Mesendoderm (in vitro differentiated cells): ENCODE measurements at regions not wholly inside any gene's neighbourhood (a gene's known extent, or its start where the extent isn't known, plus 50 kb on each side); places are given as distances from the start of the nearest gene placed in this dataset.
A peak's percentile ranks its signal among the peaks of the same experiment; 100 is the strongest.

Experiments used
- DNase-seq: peaks from one replicate; pipeline ENCODE4 v3.0.0; 2013
- H2AK5ac ChIP-seq: 2 replicates; pipeline ENCODE4 v1.6.1; 2013; ENCODE audit warnings: low read length, inconsistent platforms
- H2BK120ac ChIP-seq: 2 replicates; pipeline ENCODE4 v1.6.1; 2013; ENCODE audit warnings: low read depth, mild to moderate bottlenecking, low read length, moderate library complexity, mixed read lengths
- H2BK15ac ChIP-seq: replicated peaks from 2 replicates; pipeline ENCODE4 v1.6.1; 2013; ENCODE audit warnings: low read depth, mild to moderate bottlenecking, moderate library complexity
- H2BK5ac ChIP-seq: 2 replicates; pipeline ENCODE4 v1.6.1; 2013; ENCODE audit warnings: low read length, inconsistent platforms
- H3K18ac ChIP-seq: 2 replicates; pipeline ENCODE4 v1.6.1; 2013; ENCODE audit warnings: mild to moderate bottlenecking, low read length, mixed read lengths
- H3K23ac ChIP-seq: one replicate; pipeline ENCODE4 v1.6.1; 2013; ENCODE audit warnings: low read length
- H3K27ac ChIP-seq: 2 replicates; pipeline ENCODE4 v1.5.1; 2013; ENCODE audit warnings: low read depth, mild to moderate bottlenecking, inconsistent platforms, low read length, moderate library complexity
- H3K27me3 ChIP-seq: 2 replicates; pipeline ENCODE4 v1.6.1; 2013; ENCODE audit warnings: low read length, control low read depth, mild to moderate bottlenecking, inconsistent platforms; ENCODE audit not compliant: insufficient read depth, poor library complexity
- H3K36me3 ChIP-seq: 2 replicates; pipeline ENCODE4 v1.6.1; 2013; ENCODE audit warnings: low read length, inconsistent platforms; ENCODE audit not compliant: control insufficient read depth, insufficient read depth
- H3K4ac ChIP-seq: one replicate; pipeline ENCODE4 v1.6.1; 2013; ENCODE audit warnings: low read depth, mild to moderate bottlenecking, low read length, moderate library complexity
- H3K4me1 ChIP-seq: 2 replicates; pipeline ENCODE4 v1.6.1; 2013; ENCODE audit warnings: low read depth, low read length, inconsistent platforms; ENCODE audit not compliant: control insufficient read depth
- H3K4me2 ChIP-seq: 2 replicates; pipeline ENCODE4 v1.6.1; 2013; ENCODE audit warnings: low read length
- H3K4me3 ChIP-seq: 2 replicates; pipeline ENCODE4 v1.5.1; 2013; ENCODE audit warnings: mild to moderate bottlenecking, low read length
- H3K56ac ChIP-seq: one replicate; pipeline ENCODE4 v1.6.1; 2013; ENCODE audit warnings: low read length
- H3K79me1 ChIP-seq: 2 replicates; pipeline ENCODE4 v1.6.1; 2013; ENCODE audit warnings: low read length, inconsistent platforms
- H3K79me2 ChIP-seq: 2 replicates; pipeline ENCODE4 v1.6.1; 2013; ENCODE audit warnings: mild to moderate bottlenecking, low read length; ENCODE audit not compliant: control insufficient read depth, insufficient read depth
- H3K9ac ChIP-seq: 2 replicates; pipeline ENCODE4 v1.6.1; 2013; ENCODE audit warnings: low read length, inconsistent platforms
- H4K5ac ChIP-seq: one replicate; pipeline ENCODE4 v1.6.1; 2013; ENCODE audit warnings: low read length
- H4K8ac ChIP-seq: one replicate; pipeline ENCODE4 v1.6.1; 2013; ENCODE audit warnings: low read depth, mild to moderate bottlenecking, control low read depth, low read length, moderate library complexity
- WGBS: extraction: QIAGEN DNeasy Blood & Tissue Kit; methylation state at CpG from one replicate; pipeline ENCODE4 v1.1.7; 2013; ENCODE audit warnings: low lambda C conversion rate, missing lambda C conversion rate; ENCODE audit not compliant: insufficient coverage; ENCODE audit errors: extremely low coverage; 5-methylcytosine and 5-hydroxymethylcytosine counted together

DNA sequence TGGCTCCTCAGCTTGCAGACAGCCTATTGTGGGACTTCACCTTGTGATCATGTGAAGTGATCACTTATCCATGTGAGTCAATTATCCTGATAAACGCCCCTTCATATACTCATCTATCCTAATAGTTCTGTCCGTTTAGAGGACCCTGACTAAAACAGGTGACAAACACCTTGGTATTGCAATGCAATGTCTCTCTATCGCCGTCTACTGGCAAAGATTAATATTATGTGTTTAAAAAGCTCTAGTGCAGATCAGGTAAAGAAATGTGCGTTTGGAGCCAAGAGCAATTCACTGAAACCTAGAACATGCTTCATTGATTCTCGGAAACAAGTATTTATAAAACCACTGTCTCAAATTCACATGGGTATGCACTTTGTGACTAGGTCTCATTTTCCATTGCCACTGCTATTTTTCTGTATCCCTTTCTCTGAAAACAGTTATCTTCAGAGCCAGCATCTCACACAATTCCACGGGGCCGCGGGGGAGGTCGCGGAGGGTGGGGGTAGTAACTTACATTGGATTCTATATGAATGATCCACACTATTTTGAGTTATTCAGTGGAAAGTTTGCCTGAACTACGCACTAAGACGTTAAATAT lies 554.6 kb upstream of the NCAM2 start:
- H3K79me2 ChIP-seq = no peaks in the 10 kb centered on the region
- H3K79me1 ChIP-seq = no peaks in the 10 kb centered on the region
- no peak overlapping the region for H2AK5ac ChIP-seq
- H3K4me3 ChIP-seq = no peak overlapping the region
- H3K4ac ChIP-seq = no peak overlapping the region
- H3K23ac ChIP-seq = no peak overlapping the region
- no peak overlapping the region for H2BK120ac ChIP-seq
- H3K9ac ChIP-seq = no peak overlapping the region
- no CpG with 5 or more reads among the region's 13 CpGs for WGBS
- peak; percentile 51 for DNase-seq
- no peak overlapping the region for H3K4me2 ChIP-seq
- H2BK15ac ChIP-seq = no peak overlapping the region
- H3K4me1 ChIP-seq = no peaks in the 10 kb centered on the region
- no peak overlapping the region for H4K8ac ChIP-seq
- no peak overlapping the region for H3K56ac ChIP-seq
- no peak overlapping the region for H4K5ac ChIP-seq
- no peaks in the 10 kb centered on the region for H3K27me3 ChIP-seq
- no peak overlapping the region for H3K27ac ChIP-seq
- H3K36me3 ChIP-seq = no peaks in the 10 kb centered on the region
- no peak overlapping the region for H3K18ac ChIP-seq
- H2BK5ac ChIP-seq = no peak overlapping the region

DNA sequence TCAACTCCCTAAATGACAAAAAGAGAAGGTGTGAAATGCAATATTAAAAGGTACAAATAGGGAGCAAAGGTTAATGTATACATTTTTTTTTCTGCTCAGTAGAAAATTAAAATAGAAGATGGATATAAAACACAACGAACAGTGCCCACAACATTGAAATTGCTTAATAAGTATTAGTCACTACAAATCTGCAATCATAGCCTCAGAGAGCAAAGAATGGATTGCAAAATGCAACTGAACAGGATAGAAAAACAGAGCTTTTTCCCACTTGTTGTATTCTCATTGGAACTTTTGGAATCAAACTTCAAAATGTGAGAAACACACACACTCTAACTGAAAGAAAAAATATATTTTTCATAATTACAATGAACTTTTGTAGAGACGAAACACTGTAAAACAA lies 552.2 kb upstream of the NCAM2 start:
- H3K23ac ChIP-seq = no peak overlapping the region
- no peak overlapping the region for H2BK15ac ChIP-seq
- no peaks in the 10 kb centered on the region for H3K79me2 ChIP-seq
- no peaks in the 10 kb centered on the region for H3K27me3 ChIP-seq
- H4K8ac ChIP-seq = no peak overlapping the region
- no CpG with 5 or more reads among the region's 2 CpGs for WGBS
- H3K27ac ChIP-seq = no peak overlapping the region
- no peaks in the 10 kb centered on the region for H3K79me1 ChIP-seq
- H3K18ac ChIP-seq = no peak overlapping the region
- H4K5ac ChIP-seq = no peak overlapping the region
- H2BK120ac ChIP-seq = no peak overlapping the region
- H3K4me2 ChIP-seq = no peak overlapping the region
- no peak overlapping the region for H3K56ac ChIP-seq
- no peak overlapping the region for H3K4me3 ChIP-seq
- H3K4ac ChIP-seq = no peak overlapping the region
- no peaks in the 10 kb centered on the region for H3K4me1 ChIP-seq
- H3K36me3 ChIP-seq = no peaks in the 10 kb centered on the region
- H2AK5ac ChIP-seq = no peak overlapping the region
- no peak overlapping the region for H3K9ac ChIP-seq
- H2BK5ac ChIP-seq = no peak overlapping the region
- no peak for DNase-seq

DNA sequence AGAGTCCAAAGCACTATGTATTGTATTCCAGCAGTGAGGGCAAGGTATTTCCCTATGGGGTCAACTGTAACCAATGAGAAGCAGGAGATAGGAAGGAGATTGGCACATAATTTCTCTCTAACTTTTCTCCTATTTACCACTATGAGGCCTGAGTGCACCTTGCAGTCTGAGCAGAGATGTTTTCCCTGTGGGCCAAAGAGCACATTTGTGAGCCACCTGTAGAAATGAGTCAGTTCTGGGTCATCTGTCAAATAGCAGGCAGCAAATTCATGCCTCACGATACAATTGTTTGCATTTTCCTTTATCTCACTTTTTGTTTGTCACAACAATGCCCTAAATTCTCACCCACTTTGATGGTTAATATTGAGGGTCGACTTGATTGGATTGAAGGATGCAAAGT lies 547.2 kb upstream of the NCAM2 start:
- WGBS = no CpG with 5 or more reads among the region's 2 CpGs
- Histone ChIP-seq H3K18ac (no peak overlapping the region), H3K4me3 (no peak overlapping the region), H3K27me3 (no peaks in the 10 kb centered on the region), H2BK120ac (no peak overlapping the region), H3K4me1 (no peaks in the 10 kb centered on the region), H3K4me2 (no peak overlapping the region), H2BK5ac (no peak overlapping the region), H2AK5ac (no peak overlapping the region), H3K23ac (no peak overlapping the region), H3K36me3 (no peaks in the 10 kb centered on the region), H3K79me1 (no peaks in the 10 kb centered on the region), H2BK15ac (no peak overlapping the region), H4K5ac (no peak overlapping the region), H3K56ac (no peak overlapping the region), H3K27ac (no peak overlapping the region), H3K79me2 (no peaks in the 10 kb centered on the region), H3K9ac (no peak overlapping the region), H4K8ac (no peak overlapping the region), H3K4ac (no peak overlapping the region)
- peak; percentile 32 for DNase-seq

DNA sequence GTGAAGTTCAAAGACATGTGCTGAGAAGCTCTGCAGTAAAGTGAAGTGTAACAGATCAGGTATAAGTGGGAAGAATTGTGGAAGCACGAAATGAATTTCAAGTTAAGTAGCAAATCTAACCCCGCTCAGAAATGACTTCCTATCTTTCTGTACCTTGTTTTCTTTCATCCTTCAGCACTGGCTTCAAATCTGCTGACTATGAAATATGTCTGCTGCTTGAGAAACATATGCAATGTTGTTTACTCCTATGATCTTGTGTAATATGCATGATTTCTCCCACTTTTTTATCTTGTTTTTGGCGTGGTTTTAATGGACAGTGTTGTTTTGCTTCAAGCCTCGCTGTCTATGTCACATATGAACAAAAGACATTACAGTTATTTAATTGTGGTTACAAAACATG lies 545.3 kb upstream of the NCAM2 start:
- Histone ChIP-seq H3K18ac (no peak overlapping the region), H3K79me1 (no peaks in the 10 kb centered on the region), H3K9ac (no peak overlapping the region), H2BK5ac (no peak overlapping the region), H3K4me2 (no peak overlapping the region), H3K27me3 (no peaks in the 10 kb centered on the region), H3K4me1 (no peaks in the 10 kb centered on the region), H3K4ac (no peak overlapping the region), H3K56ac (no peak overlapping the region), H3K36me3 (no peaks in the 10 kb centered on the region), H2BK120ac (no peak overlapping the region), H3K4me3 (no peak overlapping the region), H4K8ac (no peak overlapping the region), H4K5ac (no peak overlapping the region), H2BK15ac (no peak overlapping the region), H3K79me2 (no peaks in the 10 kb centered on the region), H3K23ac (no peak overlapping the region), H2AK5ac (no peak overlapping the region), H3K27ac (no peak overlapping the region)
- no CpG with 5 or more reads among the region's 4 CpGs for WGBS
- no peak for DNase-seq

DNA sequence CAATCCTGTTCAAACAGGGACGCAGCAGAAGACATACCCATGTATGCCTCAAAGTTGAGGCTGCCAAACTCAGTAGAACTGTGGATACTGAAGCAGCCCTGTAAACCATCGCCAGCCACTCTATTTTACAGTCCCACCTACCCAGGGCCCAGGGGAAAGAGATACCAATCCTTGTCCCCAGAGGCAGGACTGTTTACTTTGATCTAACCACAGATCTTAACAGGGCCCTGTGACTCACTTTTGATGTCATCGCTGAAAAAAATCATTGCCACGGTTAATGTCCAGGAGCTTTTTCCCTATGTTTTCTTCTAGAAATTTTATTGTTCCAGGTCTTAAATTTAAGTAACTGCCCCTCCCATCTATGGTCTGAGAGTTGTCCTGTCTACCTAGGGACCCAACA lies 538.4 kb upstream of the NCAM2 start:
- H3K4ac ChIP-seq = no peak overlapping the region
- H3K9ac ChIP-seq = no peak overlapping the region
- H2BK120ac ChIP-seq = no peak overlapping the region
- no peak overlapping the region for H2BK15ac ChIP-seq
- no peak overlapping the region for H3K56ac ChIP-seq
- no peak overlapping the region for H3K23ac ChIP-seq
- no peak for DNase-seq
- no CpG with 5 or more reads among the region's 4 CpGs for whole genome bisulfite sequencing
- H2AK5ac ChIP-seq = no peak overlapping the region
- no peak overlapping the region for H3K4me3 ChIP-seq
- H4K5ac ChIP-seq = no peak overlapping the region
- H3K27ac ChIP-seq = no peak overlapping the region
- H2BK5ac ChIP-seq = no peak overlapping the region
- H3K79me2 ChIP-seq = no peaks in the 10 kb centered on the region
- no peak overlapping the region for H3K18ac ChIP-seq
- H4K8ac ChIP-seq = no peak overlapping the region
- no peaks in the 10 kb centered on the region for H3K36me3 ChIP-seq
- H3K27me3 ChIP-seq = no peaks in the 10 kb centered on the region
- H3K4me2 ChIP-seq = no peak overlapping the region
- H3K79me1 ChIP-seq = no peaks in the 10 kb centered on the region
- H3K4me1 ChIP-seq = no peaks in the 10 kb centered on the region

DNA sequence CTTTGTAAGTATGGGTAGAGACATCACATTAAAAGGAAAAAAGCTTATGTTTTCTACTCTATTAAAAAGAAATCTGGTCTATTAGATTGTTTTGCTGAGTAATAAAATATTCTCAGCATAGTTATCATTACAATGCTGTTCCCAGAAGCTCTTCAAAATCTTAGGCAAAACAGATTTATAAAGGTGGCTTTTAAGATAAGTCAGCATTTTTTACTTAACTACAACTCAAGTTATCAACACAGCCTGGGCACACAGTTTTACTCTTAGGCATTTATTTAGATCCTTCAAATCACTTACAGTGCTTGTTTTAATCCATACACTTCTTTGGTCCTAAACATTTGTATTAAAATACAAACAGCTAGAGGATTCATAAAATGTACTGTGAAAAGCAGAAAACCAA lies 534.8 kb upstream of the NCAM2 start:
- DNase-seq = no peak
- no peaks in the 10 kb centered on the region for H3K79me2 ChIP-seq
- H4K5ac ChIP-seq = no peak overlapping the region
- H3K36me3 ChIP-seq = no peaks in the 10 kb centered on the region
- H3K56ac ChIP-seq = no peak overlapping the region
- no peak overlapping the region for H2AK5ac ChIP-seq
- H3K23ac ChIP-seq = no peak overlapping the region
- no peaks in the 10 kb centered on the region for H3K4me1 ChIP-seq
- H3K4ac ChIP-seq = no peak overlapping the region
- H3K27me3 ChIP-seq = no peaks in the 10 kb centered on the region
- H2BK120ac ChIP-seq = no peak overlapping the region
- H3K18ac ChIP-seq = no peak overlapping the region
- no peaks in the 10 kb centered on the region for H3K79me1 ChIP-seq
- no peak overlapping the region for H3K4me2 ChIP-seq
- no peak overlapping the region for H2BK15ac ChIP-seq
- H2BK5ac ChIP-seq = no peak overlapping the region
- H3K27ac ChIP-seq = no peak overlapping the region
- no peak overlapping the region for H3K4me3 ChIP-seq
- no peak overlapping the region for H4K8ac ChIP-seq
- H3K9ac ChIP-seq = no peak overlapping the region
